ENCODE measurements at regions not wholly inside any gene's neighbourhood (a gene's known extent, or its start where the extent isn't known, plus 50 kb on each side); places are given as distances from the start of the nearest gene placed in this dataset.
A peak's percentile ranks its signal among the peaks of the same experiment; 100 is the strongest.

- no peak for DNase-seq (ENCODE audit: extremely low spot score, unreplicated experiment)
Measured at GRCh38 chr7:25947669-25948516, 204.1 kb upstream of the NFE2L3 start.

GRCh38 chr7:25949736-25950487 lies 202.1 kb upstream of the NFE2L3 start:
- DNase-seq (ENCODE audit: extremely low spot score, unreplicated experiment): no peak
- TF ChIP-seq CTCF (IDR thresholded peaks at IDR 0.05): no peak
- peaks cover 17% of the 10 kb centered on the region for H3K4me1 Mint-ChIP-seq (ENCODE audit: unreplicated experiment)
- no peak overlapping the region for H3K27ac Mint-ChIP-seq (ENCODE audit: unreplicated experiment)
- peaks cover 4% of the 10 kb centered on the region for H3K9me3 Mint-ChIP-seq (ENCODE audit: unreplicated experiment)
- H3K36me3 Mint-ChIP-seq (ENCODE audit: unreplicated experiment): no peaks in the 10 kb centered on the region
- peaks cover 70% of the 10 kb centered on the region for H3K27me3 Mint-ChIP-seq (ENCODE audit: unreplicated experiment)
- peak overlapping the region; percentile 73 for H3K4me3 Mint-ChIP-seq (ENCODE audit: unreplicated experiment)

More at GRCh38 chr7:25947669-25948516, 204.1 kb upstream of the NFE2L3 start:
- Mint-ChIP-seq H3K9me3 (ENCODE audit: unreplicated experiment) (no peaks in the 10 kb centered on the region), H3K27ac (ENCODE audit: unreplicated experiment) (no peak overlapping the region), H3K4me1 (ENCODE audit: unreplicated experiment) (peaks cover 17% of the 10 kb centered on the region), H3K36me3 (ENCODE audit: unreplicated experiment) (no peaks in the 10 kb centered on the region), H3K27me3 (ENCODE audit: unreplicated experiment) (peaks cover 54% of the 10 kb centered on the region), H3K4me3 (ENCODE audit: unreplicated experiment) (no peak overlapping the region)
- TF ChIP-seq CTCF (IDR thresholded peaks at IDR 0.05): no peak

- Mint-ChIP-seq H3K4me3 (ENCODE audit: unreplicated experiment) (peak overlapping the region; percentile 76), H3K4me1 (ENCODE audit: unreplicated experiment) (peaks cover 17% of the 10 kb centered on the region), H3K27ac (ENCODE audit: unreplicated experiment) (no peak overlapping the region), H3K36me3 (ENCODE audit: unreplicated experiment) (no peaks in the 10 kb centered on the region), H3K9me3 (ENCODE audit: unreplicated experiment) (peaks cover 4% of the 10 kb centered on the region), H3K27me3 (ENCODE audit: unreplicated experiment) (peaks cover 71% of the 10 kb centered on the region)
- DNase-seq (ENCODE audit: extremely low spot score, unreplicated experiment): no peak
- TF ChIP-seq CTCF (IDR thresholded peaks at IDR 0.05): no peak
Measured at GRCh38 chr7:25950488-25951413, 201.2 kb upstream of the NFE2L3 start.

- H3K27me3 Mint-ChIP-seq (ENCODE audit: unreplicated experiment): peaks cover 70% of the 10 kb centered on the region
- peaks cover 4% of the 10 kb centered on the region for H3K9me3 Mint-ChIP-seq (ENCODE audit: unreplicated experiment)
- DNase-seq (ENCODE audit: extremely low spot score, unreplicated experiment): no peak
- H3K36me3 Mint-ChIP-seq (ENCODE audit: unreplicated experiment): no peaks in the 10 kb centered on the region
- peak overlapping the region; percentile 50 for H3K4me3 Mint-ChIP-seq (ENCODE audit: unreplicated experiment)
- TF ChIP-seq CTCF (IDR thresholded peaks at IDR 0.05): no peak
- H3K4me1 Mint-ChIP-seq (ENCODE audit: unreplicated experiment): peaks cover 17% of the 10 kb centered on the region
- no peak overlapping the region for H3K27ac Mint-ChIP-seq (ENCODE audit: unreplicated experiment)
Measured at GRCh38 chr7:25951414-25952260, 200.4 kb upstream of the NFE2L3 start.
